GM12878 (cell line): ENCODE measurements at regions not wholly inside any gene's neighbourhood (a gene's known extent, or its start where the extent isn't known, plus 50 kb on each side); places are given as distances from the start of the nearest gene placed in this dataset.

ENCODE experiments used
- ATAC-seq: fragments of 200-7000 bp; cut with Tn5 transposase; 3 replicates; pipeline ENCODE4 v1.9.1; 2020; ENCODE audit warnings: mild to moderate bottlenecking, moderate library complexity
- BruUV-seq: library from RNA; stranded (reverse); fragments of 400-500 nt; replicated peaks from 2 replicates; lab custom pipeline; 2021; lab: Mats Ljungman, UMichigan
- CTCF ChIA-PET: fragments of 300-600 bp; sonication (Branson Sonifier 250); formaldehyde crosslinking; extraction: SDS; loops from one replicate; lab custom pipeline; 2021; ENCODE audit warnings: inconsistent platforms; lab: Yijun Ruan, JAX
- POLR2A ChIA-PET: fragments of 350-600 bp; formaldehyde crosslinking; extraction: SDS; loops from one replicate; lab custom pipeline; 2021; ENCODE audit warnings: inconsistent platforms; lab: Charles Lee
- RAD21 ChIA-PET: fragments of 300-600 bp; sonication (Branson Sonifier 250); formaldehyde crosslinking; loops from one replicate; lab custom pipeline; 2023; ENCODE audit warnings: antibody characterized with exemption; ENCODE audit not compliant: unreplicated experiment; lab: Charles Lee
- SMC1A ChIA-PET: fragments of 300-600 bp; sonication (Branson Sonifier 250); formaldehyde crosslinking; loops from one replicate; lab custom pipeline; 2023; ENCODE audit not compliant: unreplicated experiment, uncharacterized antibody; lab: Charles Lee
- DNase-seq: peaks from one replicate; pipeline ENCODE4 v3.0.0-alpha.2; 2011; ENCODE audit warnings: low read depth, low spot score
- FAIRE-seq: peaks from 3 replicates; lab custom pipeline; 2011; peaks lifted over from hg19 to GRCh38; lab: Jason Lieb, UNC
- H2AFZ ChIP-seq: 2 replicates; pipeline ENCODE4 v1.6.0; 2011; ENCODE audit warnings: low read depth, low read length, control low read depth; ENCODE audit not compliant: control insufficient read depth
- H3K27ac ChIP-seq: 2 replicates; pipeline ENCODE4 v1.5.1; 2011; ENCODE audit warnings: control low read depth; ENCODE audit not compliant: control insufficient read depth, insufficient read depth
- H3K27me3 ChIP-seq, 2 experiments: replicated peaks in 1 of 2; 2 replicates each; pipeline versions ENCODE4 v1.6.0 to v1.6.1; 2011; ENCODE audit warnings: low read length in 1 of 2; ENCODE audit not compliant: control insufficient read depth in 2 of 2, insufficient read depth in 2 of 2
- H3K36me3 ChIP-seq, 2 experiments: 2 replicates each; pipeline ENCODE4 v1.5.1; 2011; ENCODE audit warnings: low read length in 1 of 2; ENCODE audit not compliant: control insufficient read depth in 2 of 2, insufficient read depth in 2 of 2
- H3K4me1 ChIP-seq: 2 replicates; pipeline ENCODE4 v1.6.1; 2011; ENCODE audit warnings: mild to moderate bottlenecking, low read length, moderate library complexity, mixed read lengths; ENCODE audit not compliant: control insufficient read depth, insufficient read depth
- H3K4me2 ChIP-seq: 2 replicates; pipeline ENCODE4 v1.6.0; 2011; ENCODE audit warnings: control low read depth; ENCODE audit not compliant: control insufficient read depth, insufficient read depth
- H3K4me3 ChIP-seq: fragments of 200-600 bp; sonication (generic); 2 replicates; pipeline ENCODE4 v1.5.1; 2016
- H3K79me2 ChIP-seq: 2 replicates; pipeline ENCODE4 v1.6.0; 2011; ENCODE audit warnings: low read length; ENCODE audit not compliant: control insufficient read depth, insufficient read depth
- H3K9ac ChIP-seq: 2 replicates; pipeline ENCODE4 v1.8.0; 2011; ENCODE audit warnings: low read length, control low read depth, mixed read lengths; ENCODE audit not compliant: control insufficient read depth, insufficient read depth
- H3K9me3 ChIP-seq: replicated peaks from 3 replicates; pipeline ENCODE4 v1.5.1; 2011; ENCODE audit warnings: mild to moderate bottlenecking, low read length; ENCODE audit not compliant: control insufficient read depth, insufficient read depth
- H4K20me1 ChIP-seq: 2 replicates; pipeline ENCODE4 v1.6.0; 2011; ENCODE audit not compliant: control insufficient read depth, insufficient read depth
- ETV6 ChIP-seq, 2 experiments: fragments of 450-650 bp in 1 of 2; IDR thresholded peaks in 1 of 2; conservative IDR thresholded peaks in 1 of 2; 2 replicates each; pipeline ENCODE4 v1.6.1; 2014; ENCODE audit warnings: antibody characterized with exemption in 1 of 2, borderline replicate concordance in 1 of 2, low read depth in 1 of 2, mild to moderate bottlenecking in 1 of 2, moderate library complexity in 1 of 2
- MYB ChIP-seq: fragments of 150-350 bp; IDR thresholded peaks from 2 replicates; pipeline ENCODE4 v1.6.1; 2014; ENCODE audit warnings: mild to moderate bottlenecking, low read depth, low read length, borderline replicate concordance
- NFXL1 ChIP-seq: fragments of 450-650 bp; IDR thresholded peaks from 2 replicates; pipeline ENCODE4 v1.6.1; 2017; ENCODE audit warnings: antibody characterized with exemption, mild to moderate bottlenecking, borderline replicate concordance
- STAT3 ChIP-seq: IDR thresholded peaks from 2 replicates; pipeline ENCODE4 v1.6.1; 2011; ENCODE audit warnings: low read depth, low read length, improper control_type of control experiment
- WGBS: methylation state at CpG from one replicate; pipeline ENCODE4 v1.1.6; 2016; ENCODE audit warnings: low lambda C conversion rate; ENCODE audit not compliant: insufficient replicate concordance, insufficient coverage; ENCODE audit errors: missing lambda C conversion rate; 5-methylcytosine and 5-hydroxymethylcytosine counted together
- in situ Hi-C: fragments of 300-500 bp; cut with MboI; formaldehyde crosslinking; loops from 9 replicates; pipeline ENCODE4 v1.14.3; 2018; ENCODE audit warnings: mixed read lengths
- intact Hi-C: fragments of 100-400 bp; cut with micrococcal nuclease; formaldehyde crosslinking; loops from one replicate; pipeline ENCODE4 v1.14.2; 2022; ENCODE audit not compliant: unreplicated experiment
- TF ChIP-seq, protein P1 (sequence below): fragments of 450-650 bp; IDR thresholded peaks from 2 replicates; pipeline ENCODE4 v1.6.1; 2017; ENCODE audit warnings: mild to moderate bottlenecking, moderate library complexity
- TF ChIP-seq, protein P2 (sequence below): fragments of 450-650 bp; IDR thresholded peaks from 2 replicates; pipeline ENCODE4 v1.6.1; 2017; ENCODE audit warnings: borderline replicate concordance

GRCh38 chr20:53702617-53703016 lies 109.0 kb upstream of the ZNF217 start:
- CTCF ChIA-PET, result no interaction called here

DNA sequence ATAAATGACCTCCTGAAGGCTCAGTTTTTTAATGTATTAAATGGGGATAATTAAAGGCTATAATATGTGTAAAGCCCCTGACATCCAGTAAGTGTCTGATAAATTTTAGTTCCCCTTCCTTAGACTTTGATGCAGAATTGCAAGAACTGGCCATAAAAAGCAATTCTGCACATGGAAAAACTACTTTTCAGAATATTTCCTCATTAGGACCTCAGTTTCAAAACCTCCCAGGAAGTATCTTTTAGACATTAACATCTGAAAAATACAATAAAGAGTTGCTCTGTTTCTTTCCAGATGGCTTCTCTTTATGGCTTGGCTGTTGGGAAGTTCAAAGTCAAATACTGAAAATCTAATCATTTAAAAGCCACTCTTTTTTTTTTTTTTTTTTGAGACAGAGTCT lies 106.3 kb upstream of the ZNF217 start:
- POLR2A ChIA-PET, result no interaction called here
- Histone ChIP-seq H3K27ac (peak overlapping the region; percentile 53; the same call in 1 of the 2 replicates), H3K79me2 (no peaks in the 10 kb centered on the region), H3K9ac (no peak overlapping the region), H3K4me2 (no peak overlapping the region), H4K20me1 (no peaks in the 10 kb centered on the region), H3K4me1 (peaks cover 20% of the 10 kb centered on the region), H3K4me3 (no peak overlapping the region), H2AFZ (no peak overlapping the region), H3K36me3 (no peaks in the 10 kb centered on the region), H3K9me3 (no peaks in the 10 kb centered on the region), H3K27me3 (no peaks in the 10 kb centered on the region)
- RAD21 ChIA-PET, result no interaction called here
- intact Hi-C loops (no loop called here), in situ Hi-C loops (no loop called here)
- peak in 1 of 2 experiments; percentile 85; a peak in 2 of 4 replicates for TF ChIP-seq ETV6 (conservative IDR thresholded peaks at IDR 0.05 in 1 of 2, IDR thresholded peaks at IDR 0.05 in 1 of 2; ENCODE audit: borderline replicate concordance in 1 of 2, low read depth in 1 of 2)
- TF ChIP-seq NFXL1, result peak; percentile 9; the same call in 1 of the 2 replicates
- no peak for TF ChIP-seq STAT3
- TF ChIP-seq, protein P1, sequence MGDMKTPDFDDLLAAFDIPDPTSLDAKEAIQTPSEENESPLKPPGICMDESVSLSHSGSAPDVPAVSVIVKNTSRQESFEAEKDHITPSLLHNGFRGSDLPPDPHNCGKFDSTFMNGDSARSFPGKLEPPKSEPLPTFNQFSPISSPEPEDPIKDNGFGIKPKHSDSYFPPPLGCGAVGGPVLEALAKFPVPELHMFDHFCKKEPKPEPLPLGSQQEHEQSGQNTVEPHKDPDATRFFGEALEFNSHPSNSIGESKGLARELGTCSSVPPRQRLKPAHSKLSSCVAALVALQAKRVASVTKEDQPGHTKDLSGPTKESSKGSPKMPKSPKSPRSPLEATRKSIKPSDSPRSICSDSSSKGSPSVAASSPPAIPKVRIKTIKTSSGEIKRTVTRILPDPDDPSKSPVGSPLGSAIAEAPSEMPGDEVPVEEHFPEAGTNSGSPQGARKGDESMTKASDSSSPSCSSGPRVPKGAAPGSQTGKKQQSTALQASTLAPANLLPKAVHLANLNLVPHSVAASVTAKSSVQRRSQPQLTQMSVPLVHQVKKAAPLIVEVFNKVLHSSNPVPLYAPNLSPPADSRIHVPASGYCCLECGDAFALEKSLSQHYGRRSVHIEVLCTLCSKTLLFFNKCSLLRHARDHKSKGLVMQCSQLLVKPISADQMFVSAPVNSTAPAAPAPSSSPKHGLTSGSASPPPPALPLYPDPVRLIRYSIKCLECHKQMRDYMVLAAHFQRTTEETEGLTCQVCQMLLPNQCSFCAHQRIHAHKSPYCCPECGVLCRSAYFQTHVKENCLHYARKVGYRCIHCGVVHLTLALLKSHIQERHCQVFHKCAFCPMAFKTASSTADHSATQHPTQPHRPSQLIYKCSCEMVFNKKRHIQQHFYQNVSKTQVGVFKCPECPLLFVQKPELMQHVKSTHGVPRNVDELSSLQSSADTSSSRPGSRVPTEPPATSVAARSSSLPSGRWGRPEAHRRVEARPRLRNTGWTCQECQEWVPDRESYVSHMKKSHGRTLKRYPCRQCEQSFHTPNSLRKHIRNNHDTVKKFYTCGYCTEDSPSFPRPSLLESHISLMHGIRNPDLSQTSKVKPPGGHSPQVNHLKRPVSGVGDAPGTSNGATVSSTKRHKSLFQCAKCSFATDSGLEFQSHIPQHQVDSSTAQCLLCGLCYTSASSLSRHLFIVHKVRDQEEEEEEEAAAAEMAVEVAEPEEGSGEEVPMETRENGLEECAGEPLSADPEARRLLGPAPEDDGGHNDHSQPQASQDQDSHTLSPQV, result no peak
- TF ChIP-seq, protein P2, sequence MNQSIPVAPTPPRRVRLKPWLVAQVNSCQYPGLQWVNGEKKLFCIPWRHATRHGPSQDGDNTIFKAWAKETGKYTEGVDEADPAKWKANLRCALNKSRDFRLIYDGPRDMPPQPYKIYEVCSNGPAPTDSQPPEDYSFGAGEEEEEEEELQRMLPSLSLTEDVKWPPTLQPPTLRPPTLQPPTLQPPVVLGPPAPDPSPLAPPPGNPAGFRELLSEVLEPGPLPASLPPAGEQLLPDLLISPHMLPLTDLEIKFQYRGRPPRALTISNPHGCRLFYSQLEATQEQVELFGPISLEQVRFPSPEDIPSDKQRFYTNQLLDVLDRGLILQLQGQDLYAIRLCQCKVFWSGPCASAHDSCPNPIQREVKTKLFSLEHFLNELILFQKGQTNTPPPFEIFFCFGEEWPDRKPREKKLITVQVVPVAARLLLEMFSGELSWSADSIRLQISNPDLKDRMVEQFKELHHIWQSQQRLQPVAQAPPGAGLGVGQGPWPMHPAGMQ, result no peak
- DNase-seq (no peak), ATAC-seq (no peak; the same call in 2 of the 3 replicates), FAIRE-seq (no peak)
- CTCF ChIA-PET, result no interaction called here
- BruUV-seq, result no TSS peak
- SMC1A ChIA-PET, result interaction anchor here (1.2 to 2.0 kb wide), 2 partner anchors 8 to 17 kb away, joined by 3 to 14 read pairs; no protein-coding TSS in a partner anchor

More at GRCh38 chr20:53702617-53703016, 109.0 kb upstream of the ZNF217 start:
- Histone ChIP-seq H3K4me3 (no peak overlapping the region), H3K4me2 (no peak overlapping the region), H3K9ac (no peak overlapping the region), H2AFZ (no peak overlapping the region), H3K36me3 (no peaks in the 10 kb centered on the region), H3K27me3 (no peaks in the 10 kb centered on the region), H3K79me2 (no peaks in the 10 kb centered on the region), H3K27ac (no peak overlapping the region), H4K20me1 (no peaks in the 10 kb centered on the region), H3K4me1 (peaks cover 39% of the 10 kb centered on the region), H3K9me3 (no peaks in the 10 kb centered on the region)
- 91% methylated on average over 10 of the region's 10 CpGs for WGBS
- BruUV-seq, result no TSS peak
- TF ChIP-seq NFXL1 (peak; percentile 91; the same call in 1 of the 2 replicates), MYB (no peak), ETV6 (conservative IDR thresholded peaks at IDR 0.05 in 1 of 2, IDR thresholded peaks at IDR 0.05 in 1 of 2; ENCODE audit: borderline replicate concordance in 1 of 2, low read depth in 1 of 2) (peak in 1 of 2 experiments; percentile 15; a peak in 1 of 4 replicates)
- FAIRE-seq (no peak), DNase-seq (no peak), ATAC-seq (no peak)
- SMC1A ChIA-PET, result no interaction called here
- POLR2A ChIA-PET, result no interaction called here
- intact Hi-C loops, result no loop called here
- in situ Hi-C loops, result no loop called here
- RAD21 ChIA-PET, result no interaction called here
